HCT116 (cell line): ENCODE measurements at regions not wholly inside any gene's neighbourhood (a gene's known extent, or its start where the extent isn't known, plus 50 kb on each side); places are given as distances from the start of the nearest gene placed in this dataset.

Experiments used
- ATAC-seq: fragments of 200-7000 bp; cut with Tn5 transposase; 2 replicates; pipeline ENCODE4 v1.9.1; 2020; ENCODE audit warnings: mild to moderate bottlenecking, moderate library complexity
- BruUV-seq: library from RNA; stranded (reverse); fragments of 400-500 nt; replicated peaks from 2 replicates; lab custom pipeline; 2021; lab: Mats Ljungman, UMichigan
- CTCF ChIA-PET: fragments of 300-600 bp; sonication (Branson Sonifier 250); formaldehyde crosslinking; loops from one replicate; lab custom pipeline; 2021; ENCODE audit warnings: antibody characterized with exemption; lab: Charles Lee
- POLR2A ChIA-PET: fragments of 300-600, 350-600 bp; sonication (Branson Sonifier 250); formaldehyde crosslinking; loops from one replicate; lab custom pipeline; 2021; ENCODE audit warnings: antibody characterized with exemption; lab: Charles Lee
- RAD21 ChIA-PET, 2 experiments: fragments of 300-600 bp; sonication (Branson Sonifier 250); formaldehyde crosslinking; loops; one replicate each; lab custom pipeline; 2023; ENCODE audit warnings: low total read pairs in 2 of 2; ENCODE audit not compliant: uncharacterized antibody in 2 of 2, unreplicated experiment in 2 of 2, low non-redundant PET in 1 of 2; lab: Charles Lee
- DNase-seq: peaks from one replicate; pipeline ENCODE4 v3.0.0-alpha.2; 2010; ENCODE audit warnings: low read depth, low spot score
- H2AFZ ChIP-seq: fragments of 200-600 bp; shearing (Covaris generic), sonication (generic); 2 replicates; pipeline ENCODE4 v1.6.1; 2017; ENCODE audit warnings: low read depth, mixed run types, mixed read lengths, antibody characterized with exemption, low read length; ENCODE audit not compliant: poor library complexity, severe bottlenecking
- H3K27ac ChIP-seq: 2 replicates; pipeline ENCODE4 v1.5.1; 2012; ENCODE audit warnings: low read depth, low read length
- H3K27me3 ChIP-seq: fragments of 200-600 bp; sonication (generic); 2 replicates; pipeline ENCODE4 v1.6.1; 2016; ENCODE audit warnings: mixed run types, low read length, mixed read lengths; ENCODE audit not compliant: insufficient read depth
- H3K36me3 ChIP-seq, 2 experiments: fragments of 200-500 bp in 1 of 2; fragments of 200-600 bp in 1 of 2; sonication (Bioruptor generic) in 1 of 2; sonication (generic) in 1 of 2; 2 replicates each; pipeline versions ENCODE4 v1.5.1 to v1.6.1; 2014 to 2016; ENCODE audit warnings: low read length in 2 of 2, inconsistent platforms in 1 of 2, mixed read lengths in 1 of 2, mixed run types in 1 of 2; ENCODE audit not compliant: insufficient read depth in 2 of 2, control insufficient read depth in 1 of 2
- H3K4me1 ChIP-seq, 2 experiments: fragments of 200-600 bp in 1 of 2; sonication (generic) in 1 of 2; 2 replicates each; pipeline versions ENCODE4 v1.5.1 to v1.6.1; 2012 to 2017; ENCODE audit warnings: low read length in 2 of 2, inconsistent platforms in 1 of 2, mild to moderate bottlenecking in 1 of 2, mixed read lengths in 1 of 2, mixed run types in 1 of 2, moderate library complexity in 1 of 2; ENCODE audit not compliant: insufficient read depth in 2 of 2, control insufficient read depth in 1 of 2
- H3K4me2 ChIP-seq: fragments of 200-600 bp; sonication (generic); 2 replicates; pipeline ENCODE4 v1.6.1; 2017; ENCODE audit warnings: mixed run types, low read length, mixed read lengths
- H3K4me3 ChIP-seq, 2 experiments: fragments of 200-600 bp in 1 of 2; sonication (generic) in 1 of 2; replicated peaks in 1 of 2; 2 replicates each; pipeline ENCODE4 v1.5.1; 2011 to 2016; ENCODE audit warnings: low read length in 2 of 2, control low read depth in 1 of 2, low read depth in 1 of 2, mild to moderate bottlenecking in 1 of 2, mixed read lengths in 1 of 2, mixed run types in 1 of 2
- H3K79me2 ChIP-seq: fragments of 200-600 bp; sonication (generic); 2 replicates; pipeline ENCODE4 v1.6.1; 2017; ENCODE audit warnings: mild to moderate bottlenecking, mixed run types, low read length, moderate library complexity, mixed read lengths; ENCODE audit not compliant: insufficient read depth
- H3K9ac ChIP-seq: fragments of 200-600 bp; sonication (generic); 2 replicates; pipeline ENCODE4 v1.6.1; 2016; ENCODE audit warnings: low read length, mixed read lengths
- H3K9me2 ChIP-seq: fragments of 200-600 bp; sonication (generic), shearing (Covaris generic); 2 replicates; pipeline ENCODE4 v1.6.1; 2017; ENCODE audit warnings: mixed run types, mild to moderate bottlenecking, moderate library complexity; ENCODE audit not compliant: insufficient read depth
- H3K9me3 ChIP-seq, 2 experiments: fragments of 200-500 bp in 1 of 2; fragments of 200-600 bp in 1 of 2; sonication (Bioruptor generic) in 1 of 2; sonication (generic) in 1 of 2; 2 replicates each; pipeline ENCODE4 v1.6.1; 2014 to 2017; ENCODE audit warnings: low read length in 2 of 2, mixed read lengths in 2 of 2, inconsistent platforms in 1 of 2, low read depth in 1 of 2, mild to moderate bottlenecking in 1 of 2, mixed run types in 1 of 2, moderate library complexity in 1 of 2; ENCODE audit not compliant: control insufficient read depth in 1 of 2, insufficient read depth in 1 of 2
- H4K20me1 ChIP-seq: fragments of 200-600 bp; sonication (generic), shearing (Covaris generic); 2 replicates; pipeline ENCODE4 v1.6.1; 2017; ENCODE audit warnings: mixed run types, mild to moderate bottlenecking, moderate library complexity; ENCODE audit not compliant: insufficient read depth
- CBX3 ChIP-seq: IDR thresholded peaks from 2 replicates; pipeline ENCODE4 v1.6.1; 2012; ENCODE audit warnings: low read depth
- EZH2 ChIP-seq: fragments of 200-600 bp; sonication (generic); IDR thresholded peaks from 2 replicates; pipeline ENCODE4 v1.6.1; 2017; ENCODE audit warnings: antibody characterized with exemption, mixed run types
- FOSL1 ChIP-seq: IDR thresholded peaks from 2 replicates; pipeline ENCODE4 v1.6.1; 2012; ENCODE audit warnings: low read depth
- JUND ChIP-seq: IDR thresholded peaks from 2 replicates; pipeline ENCODE4 v1.6.1; 2012
- POLR2A ChIP-seq: IDR thresholded peaks from 2 replicates; pipeline ENCODE4 v1.7.0; 2011; ENCODE audit warnings: borderline replicate concordance; ENCODE audit not compliant: insufficient read depth, insufficient read length; ENCODE audit errors: extremely low read depth
- POLR2AphosphoS5 ChIP-seq: IDR thresholded peaks from 2 replicates; pipeline ENCODE4 v1.6.1; 2011; ENCODE audit warnings: mild to moderate bottlenecking, low read depth, low read length, moderate library complexity
- SIN3A ChIP-seq: IDR thresholded peaks from 2 replicates; pipeline ENCODE4 v1.6.1; 2012; ENCODE audit warnings: low read depth
- SP1 ChIP-seq: IDR thresholded peaks from 2 replicates; pipeline ENCODE4 v1.6.1; 2012; ENCODE audit warnings: low read depth
- ZFX ChIP-seq: fragments of 450-650 bp; IDR thresholded peaks from 2 replicates; pipeline ENCODE4 v1.6.1; 2017
- ZNF274 ChIP-seq: fragments of 200-500 bp; sonication (Bioruptor generic); IDR thresholded peaks from 2 replicates; pipeline ENCODE4 v1.6.1; 2014; ENCODE audit warnings: mild to moderate bottlenecking, low read depth, low read length, inconsistent platforms
- intact Hi-C: fragments of 100-400 bp; cut with micrococcal nuclease; formaldehyde crosslinking; loops from 2 replicates; pipeline ENCODE4 v1.10.0; 2022
- TF ChIP-seq, protein P1 (sequence below): IDR thresholded peaks from 2 replicates; pipeline ENCODE4 v1.6.1; 2012
- TF ChIP-seq, protein P2 (sequence below): IDR thresholded peaks from 2 replicates; pipeline ENCODE4 v1.6.1; 2012; ENCODE audit warnings: low read depth

DNA sequence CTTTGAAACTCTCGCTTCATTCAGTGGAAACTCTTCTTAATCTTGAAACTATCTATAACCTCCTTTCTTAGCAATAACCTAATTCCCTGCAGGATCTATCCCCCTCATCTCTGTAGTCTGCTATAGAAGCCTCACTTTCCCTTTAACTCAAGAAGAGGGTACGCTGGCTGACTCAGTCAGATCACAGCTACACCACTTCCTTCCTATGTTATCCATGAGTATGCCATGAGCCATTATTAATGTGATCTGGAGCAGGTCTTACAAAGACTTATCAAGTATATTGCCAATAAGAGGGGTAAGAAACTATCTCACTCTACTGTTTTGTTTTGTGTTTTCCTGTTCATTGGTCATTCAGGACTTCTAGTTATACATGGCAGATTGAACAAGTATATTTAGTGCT lies 165.3 kb downstream of the PJA1 start:
- POLR2A ChIA-PET, result no interaction called here
- TF ChIP-seq, protein P1, sequence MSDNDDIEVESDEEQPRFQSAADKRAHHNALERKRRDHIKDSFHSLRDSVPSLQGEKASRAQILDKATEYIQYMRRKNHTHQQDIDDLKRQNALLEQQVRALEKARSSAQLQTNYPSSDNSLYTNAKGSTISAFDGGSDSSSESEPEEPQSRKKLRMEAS, result no peak
- no peak for TF ChIP-seq SIN3A
- TF ChIP-seq ZNF274, result no peak
- no peak for TF ChIP-seq JUND
- TF ChIP-seq POLR2AphosphoS5, result no peak
- TF ChIP-seq POLR2A, result no peak
- no peak for TF ChIP-seq ZFX
- TF ChIP-seq EZH2, result no peak
- Histone ChIP-seq H3K9me3 (no peaks in the 10 kb centered on the region), H3K9me2 (no peaks in the 10 kb centered on the region), H4K20me1 (no peaks in the 10 kb centered on the region), H3K9ac (no peak overlapping the region), H3K27me3 (no peaks in the 10 kb centered on the region), H3K4me2 (no peak overlapping the region; the same call in 1 of the 2 replicates), H3K27ac (no peak overlapping the region), H3K36me3 (no peaks in the 10 kb centered on the region), H3K79me2 (no peaks in the 10 kb centered on the region), H3K4me3 (no peak overlapping the region), H3K4me1 (peaks cover 0 to 14% of the 10 kb centered on the region in 2 experiments; a peak in 1 of 4 replicates), H2AFZ (no peak overlapping the region)
- CTCF ChIA-PET, result no interaction called here
- DNase-seq (no peak), ATAC-seq (no peak)
- intact Hi-C loops, result no loop called here
- no TSS peak for BruUV-seq
- RAD21 ChIA-PET, result no interaction called here

- ChIA-PET POLR2A (interaction anchor here (1.7 kb wide), 1 partner anchor 171 kb away, joined by 4 read pairs; the partner anchor contains the start of gene EFNB1), RAD21 (no interaction called here), CTCF (no interaction called here)
- Histone ChIP-seq H3K79me2 (no peaks in the 10 kb centered on the region), H3K27me3 (no peaks in the 10 kb centered on the region), H3K4me3 (no peak overlapping the region), H3K9me3 (no peaks in the 10 kb centered on the region), H2AFZ (no peak overlapping the region), H3K4me2 (peak overlapping the region; percentile 21; the same call in 1 of the 2 replicates), H3K9me2 (no peaks in the 10 kb centered on the region), H3K9ac (no peak overlapping the region), H3K27ac (no peak overlapping the region), H3K4me1 (peaks cover 0 to 14% of the 10 kb centered on the region in 2 experiments; a peak in 1 of 4 replicates), H3K36me3 (no peaks in the 10 kb centered on the region), H4K20me1 (no peaks in the 10 kb centered on the region)
- ATAC-seq (peak; percentile 64), DNase-seq (peak; percentile 18)
- TF ChIP-seq POLR2A (no peak), CBX3 (peak; percentile 63; the same call in 1 of the 2 replicates), FOSL1 (0 out of 2 replicates have a peak, but pooled peaks have one; percentile 32), ZFX (no peak), ZNF274 (no peak), SP1 (peak; percentile 47), JUND (peak; percentile 46; the same call in 1 of the 2 replicates)
- TF ChIP-seq, protein P2, sequence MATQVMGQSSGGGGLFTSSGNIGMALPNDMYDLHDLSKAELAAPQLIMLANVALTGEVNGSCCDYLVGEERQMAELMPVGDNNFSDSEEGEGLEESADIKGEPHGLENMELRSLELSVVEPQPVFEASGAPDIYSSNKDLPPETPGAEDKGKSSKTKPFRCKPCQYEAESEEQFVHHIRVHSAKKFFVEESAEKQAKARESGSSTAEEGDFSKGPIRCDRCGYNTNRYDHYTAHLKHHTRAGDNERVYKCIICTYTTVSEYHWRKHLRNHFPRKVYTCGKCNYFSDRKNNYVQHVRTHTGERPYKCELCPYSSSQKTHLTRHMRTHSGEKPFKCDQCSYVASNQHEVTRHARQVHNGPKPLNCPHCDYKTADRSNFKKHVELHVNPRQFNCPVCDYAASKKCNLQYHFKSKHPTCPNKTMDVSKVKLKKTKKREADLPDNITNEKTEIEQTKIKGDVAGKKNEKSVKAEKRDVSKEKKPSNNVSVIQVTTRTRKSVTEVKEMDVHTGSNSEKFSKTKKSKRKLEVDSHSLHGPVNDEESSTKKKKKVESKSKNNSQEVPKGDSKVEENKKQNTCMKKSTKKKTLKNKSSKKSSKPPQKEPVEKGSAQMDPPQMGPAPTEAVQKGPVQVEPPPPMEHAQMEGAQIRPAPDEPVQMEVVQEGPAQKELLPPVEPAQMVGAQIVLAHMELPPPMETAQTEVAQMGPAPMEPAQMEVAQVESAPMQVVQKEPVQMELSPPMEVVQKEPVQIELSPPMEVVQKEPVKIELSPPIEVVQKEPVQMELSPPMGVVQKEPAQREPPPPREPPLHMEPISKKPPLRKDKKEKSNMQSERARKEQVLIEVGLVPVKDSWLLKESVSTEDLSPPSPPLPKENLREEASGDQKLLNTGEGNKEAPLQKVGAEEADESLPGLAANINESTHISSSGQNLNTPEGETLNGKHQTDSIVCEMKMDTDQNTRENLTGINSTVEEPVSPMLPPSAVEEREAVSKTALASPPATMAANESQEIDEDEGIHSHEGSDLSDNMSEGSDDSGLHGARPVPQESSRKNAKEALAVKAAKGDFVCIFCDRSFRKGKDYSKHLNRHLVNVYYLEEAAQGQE, result no peak
- no TSS peak for BruUV-seq
- intact Hi-C loops, result no loop called here
These were observed 165.9 kb downstream of the PJA1 start for GRCh38 chrX:68999356-68999755.
